ENCODE measurements at regions not wholly inside any gene's neighbourhood (a gene's known extent, or its start where the extent isn't known, plus 50 kb on each side); places are given as distances from the start of the nearest gene placed in this dataset.

- DNase-seq (no peak), ATAC-seq (no peak)
- no peaks in the 10 kb centered on the region for H3K9me3 ChIP-seq
- H3K27ac ChIP-seq: no peak overlapping the region
- WGBS, 2 donors: 82 to 84% methylated on average over 2 of the region's 2 CpGs
- H3K4me3 ChIP-seq: no peak overlapping the region
- intact Hi-C loops (cut with DNase I): no loop called here
- no peaks in the 10 kb centered on the region for H3K36me3 ChIP-seq
- no peak for TF ChIP-seq CTCF (IDR thresholded peaks at IDR 0.05)
- no peaks in the 10 kb centered on the region for H3K27me3 ChIP-seq
- H3K4me1 ChIP-seq: no peaks in the 10 kb centered on the region
Measured at GRCh38 chr7:52955522-52955921, 79.9 kb upstream of the POM121L12 start.

- H3K36me3 ChIP-seq: no peaks in the 10 kb centered on the region
- TF ChIP-seq CTCF (IDR thresholded peaks at IDR 0.05): no peak
- H3K4me3 ChIP-seq: no peak overlapping the region
- intact Hi-C loops (cut with DNase I): no loop called here
- H3K27me3 ChIP-seq: no peaks in the 10 kb centered on the region
- no peak overlapping the region for H3K27ac ChIP-seq
- H3K4me1 ChIP-seq: no peaks in the 10 kb centered on the region
- DNase-seq (no peak), ATAC-seq (no peak)
- 92 to 97% methylated on average over 2 of the region's 2 CpGs for WGBS, 2 donors
- peaks cover 0 to 29% (median 4%) of the 10 kb centered on the region in 11 donors for H3K9me3 ChIP-seq
Measured at GRCh38 chr7:52944921-52945320, 90.5 kb upstream of the POM121L12 start.

GRCh38 chr7:52940481-52940880, 95.0 kb upstream of the POM121L12 start:
- Histone ChIP-seq H3K4me1 (no peaks in the 10 kb centered on the region), H3K4me3 (no peak overlapping the region), H3K9me3 (peaks cover 0 to 22% (median 0%) of the 10 kb centered on the region in 11 donors), H3K27me3 (no peaks in the 10 kb centered on the region), H3K36me3 (no peaks in the 10 kb centered on the region), H3K27ac (no peak overlapping the region)
- TF ChIP-seq CTCF (IDR thresholded peaks at IDR 0.05): no peak
- intact Hi-C loops (cut with DNase I): no loop called here
- 58 to 60% methylated on average over 3 of the region's 3 CpGs for whole genome bisulfite sequencing, 2 donors
- no peak for DNase-seq
- no peak for ATAC-seq

GRCh38 chr7:52938455-52939133, 96.8 kb upstream of the POM121L12 start:
- H3K27me3 ChIP-seq: no peaks in the 10 kb centered on the region
- intact Hi-C loops (cut with DNase I): no loop called here
- no peak overlapping the region for H3K4me3 ChIP-seq
- DNase-seq: no peak
- no peak for TF ChIP-seq CTCF (IDR thresholded peaks at IDR 0.05)
- peaks cover 0 to 28% (median 0%) of the 10 kb centered on the region in 11 donors for H3K9me3 ChIP-seq
- ATAC-seq: no peak
- H3K27ac ChIP-seq: no peak overlapping the region
- no peaks in the 10 kb centered on the region for H3K36me3 ChIP-seq
- H3K4me1 ChIP-seq: no peaks in the 10 kb centered on the region

All from heart right ventricle (tissue), 16 donors.